22Rv1 (cell line): ENCODE measurements at regions not wholly inside any gene's neighbourhood (a gene's known extent, or its start where the extent isn't known, plus 50 kb on each side); places are given as distances from the start of the nearest gene placed in this dataset.

Experiments
- ZFX ChIP-seq: fragments of 450-650 bp; IDR thresholded peaks from 2 replicates; pipeline ENCODE4 v1.6.1; 2017; ENCODE audit warnings: antibody characterized with exemption, borderline replicate concordance
- TF ChIP-seq, protein P1 (sequence below): fragments of 450-650 bp; IDR thresholded peaks from 2 replicates; pipeline ENCODE4 v1.5.1; 2017; ENCODE audit warnings: mild to moderate bottlenecking

DNA sequence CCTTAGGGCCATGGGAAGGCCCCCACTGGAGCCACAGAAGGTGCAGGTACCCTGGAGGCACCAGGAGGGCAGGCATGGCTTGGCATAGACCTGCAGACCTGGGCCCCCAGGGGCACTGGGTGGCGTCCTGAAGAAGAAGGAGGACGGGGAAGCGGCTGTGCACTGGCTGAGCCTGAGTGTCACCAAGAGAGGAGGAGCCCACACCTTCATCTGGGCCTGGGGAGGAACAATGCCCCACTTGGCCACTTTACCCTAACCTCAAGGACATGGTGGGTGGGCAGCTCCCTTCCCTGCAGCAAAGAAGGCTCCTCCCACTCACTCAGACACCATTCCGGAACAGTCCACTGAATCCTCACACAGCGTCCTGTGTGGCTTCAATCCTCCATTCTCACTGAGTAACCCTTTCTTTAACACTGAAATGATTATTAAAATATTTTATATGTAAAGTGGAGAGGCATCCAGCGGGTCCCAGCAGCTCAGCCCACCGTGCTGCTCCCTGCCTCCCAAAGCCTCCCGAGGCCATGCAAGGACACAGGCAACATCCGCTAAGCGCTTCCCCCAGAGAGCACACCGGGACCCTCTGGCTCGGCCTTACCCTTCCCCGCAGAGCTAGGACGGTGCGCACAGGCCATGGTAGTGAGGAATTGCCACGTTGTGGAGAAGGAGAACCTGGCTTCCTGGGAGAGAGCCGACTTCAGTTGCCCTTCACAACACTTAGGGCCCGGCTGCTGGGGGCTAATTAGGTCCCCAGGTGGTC lies 516.7 kb upstream of the MGMT start:
- TF ChIP-seq, protein P1, sequence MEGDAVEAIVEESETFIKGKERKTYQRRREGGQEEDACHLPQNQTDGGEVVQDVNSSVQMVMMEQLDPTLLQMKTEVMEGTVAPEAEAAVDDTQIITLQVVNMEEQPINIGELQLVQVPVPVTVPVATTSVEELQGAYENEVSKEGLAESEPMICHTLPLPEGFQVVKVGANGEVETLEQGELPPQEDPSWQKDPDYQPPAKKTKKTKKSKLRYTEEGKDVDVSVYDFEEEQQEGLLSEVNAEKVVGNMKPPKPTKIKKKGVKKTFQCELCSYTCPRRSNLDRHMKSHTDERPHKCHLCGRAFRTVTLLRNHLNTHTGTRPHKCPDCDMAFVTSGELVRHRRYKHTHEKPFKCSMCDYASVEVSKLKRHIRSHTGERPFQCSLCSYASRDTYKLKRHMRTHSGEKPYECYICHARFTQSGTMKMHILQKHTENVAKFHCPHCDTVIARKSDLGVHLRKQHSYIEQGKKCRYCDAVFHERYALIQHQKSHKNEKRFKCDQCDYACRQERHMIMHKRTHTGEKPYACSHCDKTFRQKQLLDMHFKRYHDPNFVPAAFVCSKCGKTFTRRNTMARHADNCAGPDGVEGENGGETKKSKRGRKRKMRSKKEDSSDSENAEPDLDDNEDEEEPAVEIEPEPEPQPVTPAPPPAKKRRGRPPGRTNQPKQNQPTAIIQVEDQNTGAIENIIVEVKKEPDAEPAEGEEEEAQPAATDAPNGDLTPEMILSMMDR: no peak
- no peak for TF ChIP-seq ZFX
